PC-3 (cell line): ENCODE measurements at regions not wholly inside any gene's neighbourhood (a gene's known extent, or its start where the extent isn't known, plus 50 kb on each side); places are given as distances from the start of the nearest gene placed in this dataset.

Experiments
- EZH2 ChIP-seq: fragments of 300-600 bp; sonication (generic); IDR thresholded peaks from one replicate; pipeline ENCODE4 v1.6.1; 2017; ENCODE audit warnings: antibody characterized with exemption, mild to moderate bottlenecking, low read length; ENCODE audit not compliant: unreplicated experiment
- EZH2phosphoT487 ChIP-seq: fragments of 300-600 bp; sonication (generic); IDR thresholded peaks from 2 replicates; pipeline ENCODE4 v1.6.1; 2018; ENCODE audit warnings: mild to moderate bottlenecking, antibody characterized with exemption, low read length, borderline replicate concordance
- TF ChIP-seq, protein P1 (sequence below): fragments of 300-600 bp; sonication (generic); conservative IDR thresholded peaks from 2 replicates; pipeline ENCODE4 v1.5.1; 2017; ENCODE audit warnings: antibody characterized with exemption, low read depth, mild to moderate bottlenecking, low read length

DNA sequence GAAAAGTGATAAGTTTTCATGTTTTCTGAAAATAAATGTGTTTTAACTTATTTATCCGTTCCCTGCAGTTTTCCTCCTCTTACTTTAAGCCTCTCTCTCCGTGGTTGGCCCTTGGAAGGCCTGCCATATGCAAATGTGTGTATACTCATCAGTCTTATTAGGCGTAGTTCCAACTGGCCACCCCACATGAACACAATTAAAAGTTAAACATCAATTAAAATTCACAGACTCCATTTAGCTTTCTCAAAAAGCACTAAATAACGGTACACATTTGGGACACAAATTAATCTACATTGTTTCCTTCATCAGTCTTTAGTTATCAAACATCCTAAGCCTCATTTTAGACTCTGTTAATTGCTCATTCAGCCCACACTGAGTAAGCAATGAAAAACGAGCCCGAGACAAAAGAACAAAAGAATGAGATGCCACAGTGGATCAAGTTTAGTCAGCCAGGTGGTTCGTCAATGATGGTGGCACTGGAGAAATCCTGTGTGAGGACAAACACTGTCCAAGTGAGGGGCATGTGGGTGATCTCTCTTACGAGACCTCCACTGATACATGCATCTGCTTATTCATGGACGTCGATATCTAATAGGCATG is 76.0 kb upstream of the TMCC3 start:
- TF ChIP-seq, protein P1, sequence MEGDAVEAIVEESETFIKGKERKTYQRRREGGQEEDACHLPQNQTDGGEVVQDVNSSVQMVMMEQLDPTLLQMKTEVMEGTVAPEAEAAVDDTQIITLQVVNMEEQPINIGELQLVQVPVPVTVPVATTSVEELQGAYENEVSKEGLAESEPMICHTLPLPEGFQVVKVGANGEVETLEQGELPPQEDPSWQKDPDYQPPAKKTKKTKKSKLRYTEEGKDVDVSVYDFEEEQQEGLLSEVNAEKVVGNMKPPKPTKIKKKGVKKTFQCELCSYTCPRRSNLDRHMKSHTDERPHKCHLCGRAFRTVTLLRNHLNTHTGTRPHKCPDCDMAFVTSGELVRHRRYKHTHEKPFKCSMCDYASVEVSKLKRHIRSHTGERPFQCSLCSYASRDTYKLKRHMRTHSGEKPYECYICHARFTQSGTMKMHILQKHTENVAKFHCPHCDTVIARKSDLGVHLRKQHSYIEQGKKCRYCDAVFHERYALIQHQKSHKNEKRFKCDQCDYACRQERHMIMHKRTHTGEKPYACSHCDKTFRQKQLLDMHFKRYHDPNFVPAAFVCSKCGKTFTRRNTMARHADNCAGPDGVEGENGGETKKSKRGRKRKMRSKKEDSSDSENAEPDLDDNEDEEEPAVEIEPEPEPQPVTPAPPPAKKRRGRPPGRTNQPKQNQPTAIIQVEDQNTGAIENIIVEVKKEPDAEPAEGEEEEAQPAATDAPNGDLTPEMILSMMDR, result no peak
- no peak for TF ChIP-seq EZH2
- no peak for TF ChIP-seq EZH2phosphoT487
